SK-N-SH (cell line): ENCODE measurements at regions not wholly inside any gene's neighbourhood (a gene's known extent, or its start where the extent isn't known, plus 50 kb on each side); places are given as distances from the start of the nearest gene placed in this dataset.

Source experiments
- CTCF ChIA-PET: fragments of 300-600, 350-600 bp; formaldehyde crosslinking; extraction: SDS; loops from one replicate; lab custom pipeline; 2021; lab: Yijun Ruan, JAX
- POLR2A ChIA-PET: fragments of 350-600 bp; sonication (Branson Sonifier 250); formaldehyde crosslinking; extraction: SDS; loops from one replicate; lab custom pipeline; 2020; ENCODE audit warnings: antibody characterized with exemption, inconsistent platforms; lab: Yijun Ruan, JAX
- DNase-seq: peaks from one replicate; pipeline ENCODE4 v3.0.0; 2012
- H2AFZ ChIP-seq: fragments of 200-600 bp; sonication (generic); 2 replicates; pipeline ENCODE4 v1.8.1; 2016; ENCODE audit warnings: antibody characterized with exemption, mild to moderate bottlenecking, low read depth
- H3F3A ChIP-seq: fragments of 200-600 bp; sonication (generic); replicated peaks from 2 replicates; pipeline ENCODE3; 2016; ENCODE audit warnings: antibody characterized with exemption, mild to moderate bottlenecking; ENCODE audit not compliant: insufficient read depth
- H3K27ac ChIP-seq, 2 experiments: fragments of 200-500 bp in 1 of 2; fragments of 200-600 bp in 1 of 2; sonication (Bioruptor generic) in 1 of 2; sonication (generic), shearing (Covaris generic) in 1 of 2; 2 replicates each; pipeline versions ENCODE4 v1.5.1 to v1.6.1; 2014 to 2016; ENCODE audit warnings: low read depth in 2 of 2, inconsistent platforms in 1 of 2, low read length in 1 of 2, mild to moderate bottlenecking in 1 of 2, mixed read lengths in 1 of 2
- H3K27me3 ChIP-seq: fragments of 200-600 bp; sonication (generic), shearing (Covaris generic); 2 replicates; pipeline ENCODE4 v1.6.1; 2016; ENCODE audit warnings: mixed run types; ENCODE audit not compliant: insufficient read depth
- H3K36me3 ChIP-seq, 2 experiments: fragments of 200-500 bp in 1 of 2; fragments of 200-600 bp in 1 of 2; sonication (Bioruptor generic) in 1 of 2; sonication (generic) in 1 of 2; replicated peaks in 1 of 2; 2 replicates each; pipeline versions ENCODE3 to v1.5.1; 2014 to 2016; ENCODE audit warnings: low read length in 1 of 2, mild to moderate bottlenecking in 1 of 2; ENCODE audit not compliant: insufficient read depth in 2 of 2, control insufficient read depth in 1 of 2
- H3K4me1 ChIP-seq, 2 experiments: fragments of 200-500 bp in 1 of 2; fragments of 200-600 bp in 1 of 2; sonication (Bioruptor generic) in 1 of 2; sonication (generic), shearing (Covaris generic) in 1 of 2; 2 replicates each; pipeline versions ENCODE4 v1.5.1 to v1.6.1; 2014 to 2016; ENCODE audit warnings: low read depth in 1 of 2, low read length in 1 of 2, mixed run types in 1 of 2; ENCODE audit not compliant: insufficient read depth in 2 of 2, control insufficient read depth in 1 of 2
- H3K4me2 ChIP-seq: fragments of 200-600 bp; sonication (generic), shearing (Covaris generic); 2 replicates; pipeline ENCODE4 v1.6.1; 2017; ENCODE audit warnings: mixed run types
- H3K4me3 ChIP-seq, 2 experiments: fragments of 200-500 bp in 1 of 2; fragments of 200-600 bp in 1 of 2; sonication (Bioruptor generic) in 1 of 2; sonication (generic), shearing (Covaris generic) in 1 of 2; 2 replicates each; pipeline versions ENCODE4 v1.5.1 to v1.8.1; 2014 to 2016; ENCODE audit warnings: low read depth in 2 of 2, inconsistent platforms in 1 of 2, low read length in 1 of 2, mild to moderate bottlenecking in 1 of 2, mixed read lengths in 1 of 2, moderate library complexity in 1 of 2
- H3K79me2 ChIP-seq: fragments of 200-600 bp; sonication (generic); 2 replicates; pipeline ENCODE4 v1.8.1; 2017; ENCODE audit warnings: mild to moderate bottlenecking; ENCODE audit not compliant: insufficient read depth
- H3K9ac ChIP-seq: fragments of 200-600 bp; sonication (generic); 2 replicates; pipeline ENCODE4 v1.6.1; 2017; ENCODE audit warnings: mixed run types
- H3K9me2 ChIP-seq: fragments of 200-600 bp; sonication (generic); 2 replicates; pipeline ENCODE4 v1.6.1; 2017; ENCODE audit warnings: mixed run types
- H3K9me3 ChIP-seq: fragments of 200-600 bp; sonication (generic); 2 replicates; pipeline ENCODE4 v1.6.1; 2017; ENCODE audit warnings: mixed run types, mild to moderate bottlenecking, moderate library complexity
- H4K20me1 ChIP-seq: fragments of 200-600 bp; sonication (generic); 2 replicates; pipeline ENCODE4 v1.6.1; 2017; ENCODE audit warnings: mild to moderate bottlenecking, mixed run types; ENCODE audit not compliant: insufficient read depth
- ELF1 ChIP-seq: IDR thresholded peaks from 2 replicates; pipeline ENCODE4 v1.4.0; 2012
- FOXJ3 ChIP-seq: sonication (generic); formaldehyde crosslinking; IDR thresholded peaks from 2 replicates; pipeline ENCODE4 v1.5.1; 2020; ENCODE audit warnings: mild to moderate bottlenecking, missing genetic modification reagents
- GABPA ChIP-seq: IDR thresholded peaks from 2 replicates; pipeline ENCODE4 v1.4.0; 2012; ENCODE audit warnings: low read depth, mild to moderate bottlenecking
- IRF3 ChIP-seq: fragments of 150-350 bp; IDR thresholded peaks from 2 replicates; pipeline ENCODE4 v1.6.1; 2016; ENCODE audit warnings: mild to moderate bottlenecking, low read depth, low read length
- JUND ChIP-seq: IDR thresholded peaks from 2 replicates; pipeline ENCODE4 v1.4.0; 2012
- MEF2A ChIP-seq: IDR thresholded peaks from 2 replicates; pipeline ENCODE4 v1.4.0; 2012; ENCODE audit warnings: low read depth, borderline replicate concordance
- MXI1 ChIP-seq: IDR thresholded peaks from 2 replicates; pipeline ENCODE4 v1.6.1; 2012; ENCODE audit warnings: mild to moderate bottlenecking, low read depth, low read length, improper control_type of control experiment
- NFIC ChIP-seq: IDR thresholded peaks from 2 replicates; pipeline ENCODE4 v1.4.0; 2012; ENCODE audit warnings: borderline replicate concordance
- NRF1 ChIP-seq: IDR thresholded peaks from 2 replicates; pipeline ENCODE4 v1.6.1; 2012; ENCODE audit warnings: low read depth, mild to moderate bottlenecking, low read length
- REST ChIP-seq: IDR thresholded peaks from 2 replicates; pipeline ENCODE4 v1.6.1; 2012; ENCODE audit warnings: mild to moderate bottlenecking, low read depth, low read length, moderate library complexity
- RFX5 ChIP-seq: IDR thresholded peaks from 2 replicates; pipeline ENCODE4 v1.6.1; 2012; ENCODE audit warnings: mild to moderate bottlenecking, improper control_type of control experiment, low read length
- SIN3A ChIP-seq: IDR thresholded peaks from 2 replicates; pipeline ENCODE4 v1.6.1; 2012; ENCODE audit warnings: low read depth, mild to moderate bottlenecking, low read length, moderate library complexity, borderline replicate concordance
- SMC3 ChIP-seq: IDR thresholded peaks from 2 replicates; pipeline ENCODE4 v1.6.1; 2012; ENCODE audit warnings: low read depth, low read length, improper control_type of control experiment
- TCF12 ChIP-seq: IDR thresholded peaks from 2 replicates; pipeline ENCODE4 v1.4.0; 2012
- USF1 ChIP-seq: IDR thresholded peaks from 2 replicates; pipeline ENCODE4 v1.4.0; 2012; ENCODE audit warnings: low read depth, borderline replicate concordance
- USF2 ChIP-seq: fragments of 150-350 bp; IDR thresholded peaks from 2 replicates; pipeline ENCODE4 v1.6.1; 2017; ENCODE audit warnings: antibody characterized with exemption, low read length, low read depth, borderline replicate concordance
- YY1 ChIP-seq: IDR thresholded peaks from 2 replicates; pipeline ENCODE4 v1.4.0; 2012; ENCODE audit warnings: low read depth, mild to moderate bottlenecking
- ZBTB33 ChIP-seq: IDR thresholded peaks from 2 replicates; pipeline ENCODE4 v1.4.0; 2012; ENCODE audit warnings: low read depth, borderline replicate concordance
- WGBS: methylation state at CpG from one replicate; pipeline ENCODE4 v1.1.6; 2017; ENCODE audit warnings: low lambda C conversion rate; 5-methylcytosine and 5-hydroxymethylcytosine counted together

GRCh38 chr2:125125902-125126301, 1100.8 kb downstream of the CNTNAP5 start:
- Histone ChIP-seq H3K27ac (no peak overlapping the region), H3K27me3 (no peaks in the 10 kb centered on the region), H3F3A (no peaks in the 10 kb centered on the region), H3K4me1 (no peaks in the 10 kb centered on the region), H3K36me3 (no peaks in the 10 kb centered on the region), H3K9ac (no peak overlapping the region), H3K79me2 (no peaks in the 10 kb centered on the region), H3K9me2 (no peaks in the 10 kb centered on the region), H3K9me3 (no peaks in the 10 kb centered on the region), H4K20me1 (no peaks in the 10 kb centered on the region), H3K4me2 (no peak overlapping the region), H2AFZ (no peak overlapping the region), H3K4me3 (no peak overlapping the region)
- TF ChIP-seq FOXJ3 (CRISPR knock-in tag) (no peak), ZBTB33 (no peak), MEF2A (no peak), MXI1 (no peak), JUND (no peak), YY1 (no peak), TCF12 (no peak), NFIC (no peak)
- ChIA-PET CTCF (no interaction called here), POLR2A (no interaction called here)
- WGBS, result 0% methylated on average over 1 of the region's 1 CpG
- no peak for DNase-seq

GRCh38 chr2:125160947-125161346, 1135.9 kb downstream of the CNTNAP5 start:
- POLR2A ChIA-PET, result no interaction called here
- Histone ChIP-seq H3K9ac (no peak overlapping the region), H2AFZ (no peak overlapping the region), H3K9me2 (no peaks in the 10 kb centered on the region), H3K27ac (no peak overlapping the region), H3K4me1 (no peaks in the 10 kb centered on the region), H3K4me2 (no peak overlapping the region), H3K79me2 (no peaks in the 10 kb centered on the region), H3K4me3 (no peak overlapping the region), H4K20me1 (no peaks in the 10 kb centered on the region), H3K9me3 (peaks cover 4% of the 10 kb centered on the region; the same call in 1 of the 2 replicates), H3F3A (no peaks in the 10 kb centered on the region), H3K36me3 (no peaks in the 10 kb centered on the region), H3K27me3 (no peaks in the 10 kb centered on the region)
- no peak for DNase-seq
- 18% methylated on average over 3 of the region's 3 CpGs for WGBS
- CTCF ChIA-PET, result no interaction called here
- TF ChIP-seq GABPA (no peak), ELF1 (no peak), NFIC (no peak), YY1 (no peak), REST (no peak), RFX5 (no peak), USF2 (no peak), USF1 (no peak), SIN3A (no peak), ZBTB33 (no peak), MXI1 (no peak), SMC3 (no peak), TCF12 (no peak), NRF1 (no peak), IRF3 (no peak)
